Posterior cingulate gyrus (tissue), 11 donors: ENCODE measurements at regions not wholly inside any gene's neighbourhood (a gene's known extent, or its start where the extent isn't known, plus 50 kb on each side); places are given as distances from the start of the nearest gene placed in this dataset.

Experiments used
- DNase-seq, 10 donors: peaks; one replicate each; pipeline versions ENCODE4 v3.0.0 to v3.0.0-alpha.2; 2020 to 2021; ENCODE audit warnings: mixed read lengths in 3 of 10
- intact Hi-C: fragments of 100-400 bp; cut with DNase I; formaldehyde crosslinking; loops from one replicate; pipeline ENCODE4 v1.15.1; 2023

DNA sequence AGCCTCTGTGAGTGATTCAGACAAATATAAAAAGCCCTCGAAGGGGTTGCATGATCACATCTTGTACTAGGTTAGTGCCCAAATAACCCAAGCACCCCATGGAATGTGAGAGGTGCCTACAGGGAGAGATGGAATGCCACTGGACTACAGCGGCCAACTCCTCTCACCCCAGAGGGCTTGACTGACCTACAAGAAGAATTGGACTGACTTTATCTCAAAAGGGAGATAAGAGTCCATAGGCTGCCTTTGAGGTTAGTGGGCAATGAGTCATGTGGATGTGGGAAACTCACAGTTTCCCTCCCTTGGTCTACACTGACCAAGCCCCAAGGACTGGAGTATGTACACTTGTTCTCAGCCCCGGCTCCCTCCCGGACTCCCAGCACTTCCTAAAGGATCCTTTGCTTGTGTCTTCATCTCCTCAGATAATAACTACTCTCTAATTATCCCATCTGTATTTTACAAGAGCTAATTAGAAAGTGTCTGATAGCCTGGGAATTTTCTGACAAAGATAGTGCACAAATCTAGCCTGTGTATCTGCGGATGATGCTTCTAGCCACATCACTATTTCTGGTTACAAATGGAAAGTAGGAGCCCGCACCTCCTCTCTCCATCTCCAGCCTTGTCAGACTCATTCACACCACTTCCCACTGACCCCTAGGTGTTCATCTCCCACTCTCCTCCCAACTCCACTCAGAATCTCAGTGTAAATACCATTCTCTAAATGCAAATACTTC is 547.8 kb upstream of the TBL1XR1 start:
- DNase-seq, result no peak
- intact Hi-C loops, result no loop called here

DNA sequence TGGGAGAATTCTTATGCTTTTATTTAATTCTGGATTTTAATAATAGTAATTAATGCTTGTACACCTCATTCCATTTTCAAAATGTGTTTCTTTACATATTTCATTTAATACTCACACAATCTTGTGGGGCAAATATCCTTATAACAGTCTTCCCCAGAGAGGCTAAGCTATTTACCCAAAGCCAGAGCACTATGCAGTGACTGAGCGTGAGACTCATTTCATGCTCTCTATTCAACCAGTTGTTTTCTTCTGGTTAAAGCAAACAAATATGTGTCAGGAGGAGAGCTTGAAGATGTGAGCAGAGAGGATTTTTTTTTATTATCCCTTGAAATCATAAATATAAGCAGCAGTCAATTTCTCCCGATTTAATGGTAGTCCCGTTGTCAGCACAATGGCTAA is 548.3 kb upstream of the TBL1XR1 start:
- DNase-seq, result no peak
- intact Hi-C loops, result no loop called here

DNA sequence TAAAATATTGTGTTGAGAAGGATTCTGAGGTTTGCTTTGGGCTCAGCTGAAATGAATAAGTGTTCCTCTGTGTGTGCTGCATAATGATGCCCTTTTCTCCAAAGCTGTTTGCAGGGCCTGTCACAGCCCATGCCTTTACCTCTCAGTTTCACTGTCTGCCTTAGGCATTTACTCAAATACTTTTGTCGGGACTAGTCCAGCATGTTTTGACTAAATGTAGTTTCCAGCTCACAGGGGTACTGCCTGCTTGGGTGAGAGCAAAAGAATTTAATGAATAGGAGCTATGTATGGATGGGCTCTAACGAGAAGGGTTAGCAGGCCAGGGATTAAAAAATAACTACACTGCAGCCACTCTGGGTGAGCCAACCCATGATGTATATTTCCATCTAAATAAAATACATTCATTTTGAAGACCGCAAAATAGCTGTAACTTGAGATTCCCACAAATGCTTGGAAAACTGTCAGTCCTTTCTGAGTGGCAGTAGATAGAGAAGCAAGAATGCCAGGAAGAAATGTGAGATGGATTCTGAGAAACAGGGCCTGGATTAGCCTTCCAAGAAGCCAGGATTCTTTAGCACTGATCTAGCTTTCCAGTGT is 549.2 kb upstream of the TBL1XR1 start:
- intact Hi-C loops, result no loop called here
- DNase-seq, result no peak

DNA sequence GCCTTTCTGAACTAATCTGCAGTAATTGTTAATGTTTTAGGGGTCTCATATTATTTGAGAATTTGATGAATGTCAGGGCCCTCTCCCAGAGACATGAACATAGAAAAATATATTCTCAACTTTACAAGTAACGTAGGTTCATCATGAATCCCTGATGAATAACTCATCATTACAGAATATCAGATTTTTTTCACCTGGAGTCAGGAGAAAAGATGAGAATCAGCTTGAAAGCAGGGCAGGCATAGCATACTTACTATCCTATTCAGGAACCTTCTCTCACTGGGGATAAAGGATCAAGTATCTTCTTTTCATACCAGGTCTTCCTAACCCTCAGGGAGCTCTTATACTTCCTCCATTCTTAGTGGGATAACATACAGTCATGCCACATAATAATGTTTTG is 552.6 kb upstream of the TBL1XR1 start:
- DNase-seq, result no peak
- intact Hi-C loops, result no loop called here

DNA sequence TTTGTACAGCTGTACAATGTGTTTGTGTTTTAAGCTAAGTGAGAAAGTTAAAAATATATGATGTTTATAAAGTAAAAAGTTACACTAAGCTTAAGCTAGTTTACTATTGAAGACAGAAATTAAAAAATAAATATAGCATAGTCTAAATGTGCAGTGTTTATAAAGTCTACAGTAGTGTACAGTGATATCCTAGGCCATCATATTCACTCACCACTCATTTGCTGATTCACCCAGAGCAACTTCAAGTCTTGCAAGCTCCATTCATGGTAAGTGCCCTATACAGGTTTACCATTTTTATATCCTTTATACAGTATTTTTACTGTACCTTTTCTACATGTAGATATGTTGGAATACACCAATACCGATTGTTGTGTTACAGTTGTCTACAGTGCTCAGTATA is 553.2 kb upstream of the TBL1XR1 start:
- DNase-seq, result no peak
- intact Hi-C loops, result no loop called here

DNA sequence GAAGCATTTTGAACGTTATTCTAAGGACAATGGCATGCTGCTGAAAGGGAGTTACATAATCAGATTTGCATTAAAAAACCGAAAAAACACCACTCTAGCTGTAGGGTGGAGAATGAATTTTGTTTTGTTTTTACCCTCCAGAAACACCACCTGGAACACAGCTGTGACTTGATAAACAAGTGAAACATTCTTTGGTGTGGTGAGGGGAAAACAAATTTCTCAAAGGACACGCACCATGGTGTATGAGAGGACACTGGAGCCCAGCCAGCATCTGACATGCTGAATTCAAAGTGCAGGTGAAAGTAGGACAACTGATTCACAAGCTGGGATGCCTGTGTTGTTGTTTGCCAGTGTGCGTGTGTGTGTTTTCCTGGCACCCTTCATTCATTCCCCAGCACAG is 554.5 kb upstream of the TBL1XR1 start:
- intact Hi-C loops, result no loop called here
- DNase-seq, result peak in 2 of 10 donors; percentile 10 to 16

DNA sequence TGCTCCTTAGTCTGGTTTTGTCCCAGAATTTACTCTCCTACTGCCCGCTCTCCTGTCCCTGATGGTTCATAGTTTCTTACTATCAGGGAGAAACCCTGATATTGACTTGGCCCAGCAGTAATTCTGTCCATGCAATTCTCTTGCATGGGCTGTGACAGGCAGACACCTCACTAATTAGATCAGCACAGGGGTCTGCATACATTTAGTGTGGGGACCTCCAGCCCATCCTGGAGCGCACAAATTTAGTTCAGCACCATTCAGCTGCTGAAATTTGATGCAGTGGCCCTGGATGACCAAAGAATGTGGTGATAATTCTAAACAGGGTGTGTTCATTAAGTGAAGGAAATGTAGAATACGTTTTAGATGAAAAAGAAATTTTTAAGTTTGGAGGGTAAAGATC is 555.5 kb upstream of the TBL1XR1 start:
- no peak for DNase-seq
- intact Hi-C loops, result no loop called here

DNA sequence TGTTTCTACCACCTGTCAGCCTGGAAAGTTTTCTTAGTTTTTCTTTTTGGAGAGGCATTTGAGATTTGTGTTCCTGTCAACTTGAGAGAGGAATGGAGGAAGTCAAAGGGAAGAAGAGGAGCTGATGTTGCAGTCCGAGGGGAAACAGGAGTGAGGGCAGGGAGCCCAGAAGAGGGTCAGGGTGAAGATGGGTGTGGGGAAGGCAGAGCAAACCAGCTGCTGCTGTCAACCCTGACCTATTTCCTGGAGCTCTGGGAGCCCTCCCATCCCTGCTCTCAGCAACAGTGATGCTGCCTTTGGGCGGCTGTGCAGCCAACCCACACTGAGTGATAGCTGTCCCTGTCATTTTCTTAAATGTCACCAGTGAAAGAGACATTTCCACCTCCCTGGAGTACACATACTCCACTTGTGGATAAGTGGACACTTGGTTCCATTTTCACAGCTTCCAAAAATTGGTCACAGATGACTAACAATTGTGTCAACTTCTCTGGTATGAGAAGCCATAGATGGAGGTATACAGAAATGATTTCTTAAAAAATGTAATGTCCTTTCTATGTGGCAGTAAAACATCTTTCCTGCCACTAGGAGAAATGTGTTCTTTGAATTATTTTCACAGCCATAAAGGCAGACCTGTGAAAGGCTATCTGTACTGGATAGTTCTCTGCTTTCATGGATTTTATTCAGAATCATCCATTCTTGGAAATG is 556.3 kb upstream of the TBL1XR1 start:
- intact Hi-C loops, result no loop called here

DNA sequence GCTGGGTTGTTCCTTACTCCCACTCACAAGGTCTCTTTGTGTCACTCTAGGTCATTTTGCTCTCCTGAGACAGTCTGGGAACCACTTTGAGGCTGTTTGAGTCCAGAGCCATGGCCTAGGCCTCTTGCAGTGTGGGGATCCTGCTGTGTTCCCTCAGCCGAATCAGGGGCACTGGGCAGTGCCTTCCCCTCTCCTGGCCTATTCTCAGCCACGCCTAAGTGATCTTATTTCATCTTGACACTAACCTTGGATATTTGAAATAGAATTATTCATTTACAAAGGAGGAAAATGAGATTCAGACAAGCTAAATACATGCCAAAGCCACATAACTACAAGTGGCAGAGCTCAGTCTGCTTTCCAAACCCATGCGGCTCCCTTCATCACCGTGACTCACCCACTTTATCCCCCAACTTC is 557.2 kb upstream of the TBL1XR1 start:
- DNase-seq, result no peak
- intact Hi-C loops, result no loop called here

More for the DNA sequence above, 556.3 kb upstream of the TBL1XR1 start:
- DNase-seq, result no peak

DNA sequence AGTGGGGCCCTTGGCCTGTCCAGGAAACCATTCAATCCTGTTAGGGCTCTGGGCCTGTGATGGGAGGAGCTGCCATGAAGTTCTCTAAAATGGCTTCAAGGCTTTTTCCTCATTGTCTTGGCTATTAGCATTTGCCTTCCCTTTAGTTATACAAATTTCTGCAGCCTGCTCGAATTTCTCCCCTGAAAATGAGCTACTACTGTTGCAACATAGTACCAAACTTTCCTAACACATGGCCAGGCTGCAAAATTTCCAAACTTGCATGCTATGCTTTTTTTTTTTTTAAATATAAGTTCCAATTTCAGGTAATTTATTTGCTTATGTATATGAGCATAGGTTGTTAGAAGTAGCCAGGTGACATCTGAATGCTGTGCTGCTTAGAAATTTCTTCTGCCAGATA is 560.8 kb upstream of the TBL1XR1 start:
- DNase-seq, result no peak
- intact Hi-C loops, result no loop called here

DNA sequence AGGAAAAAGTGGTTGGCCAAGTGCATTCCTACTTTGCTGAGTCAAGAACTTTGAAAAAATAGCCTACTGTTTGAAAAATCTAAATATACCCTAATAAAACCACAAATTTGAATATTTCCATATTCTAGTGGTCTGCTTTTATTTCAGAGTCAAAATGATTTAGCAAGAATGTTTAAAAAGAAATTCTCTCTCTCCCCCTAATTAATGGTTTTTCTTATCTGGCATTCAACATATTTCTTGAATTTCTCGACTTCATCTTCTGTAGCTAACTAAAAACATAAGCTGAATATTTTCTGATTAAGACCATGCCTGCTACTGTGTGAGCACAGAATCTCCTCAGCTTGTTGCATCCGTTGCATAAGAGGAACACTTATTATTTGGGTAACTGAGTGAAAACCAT is 563.5 kb upstream of the TBL1XR1 start:
- DNase-seq, result no peak
- intact Hi-C loops, result no loop called here

DNA sequence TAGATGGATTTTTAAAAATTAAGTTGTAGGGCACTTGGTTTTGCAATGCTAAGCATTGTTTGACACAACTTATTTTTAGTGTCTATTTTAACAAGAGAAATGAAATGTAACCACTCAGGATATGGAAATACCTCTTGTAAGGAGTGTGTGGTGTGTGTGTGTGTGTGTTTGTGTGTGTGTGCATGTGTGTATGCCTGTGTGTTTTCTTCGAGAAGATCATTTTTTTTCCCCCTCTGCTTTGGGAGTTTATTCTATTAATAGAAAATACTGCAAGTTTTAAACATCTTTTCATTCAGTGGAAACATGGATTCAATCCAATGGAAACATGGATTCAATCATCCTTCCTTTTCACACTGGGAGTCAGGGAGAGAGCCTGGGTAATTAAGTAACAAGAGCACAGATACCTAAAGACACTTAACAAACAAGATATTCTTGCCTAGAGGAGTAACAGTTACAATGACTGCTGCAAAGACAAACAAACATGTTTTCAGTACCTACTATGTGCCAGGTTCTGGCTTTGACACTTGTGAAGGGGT is 567.2 kb upstream of the TBL1XR1 start:
- intact Hi-C loops, result no loop called here
- DNase-seq, result no peak

DNA sequence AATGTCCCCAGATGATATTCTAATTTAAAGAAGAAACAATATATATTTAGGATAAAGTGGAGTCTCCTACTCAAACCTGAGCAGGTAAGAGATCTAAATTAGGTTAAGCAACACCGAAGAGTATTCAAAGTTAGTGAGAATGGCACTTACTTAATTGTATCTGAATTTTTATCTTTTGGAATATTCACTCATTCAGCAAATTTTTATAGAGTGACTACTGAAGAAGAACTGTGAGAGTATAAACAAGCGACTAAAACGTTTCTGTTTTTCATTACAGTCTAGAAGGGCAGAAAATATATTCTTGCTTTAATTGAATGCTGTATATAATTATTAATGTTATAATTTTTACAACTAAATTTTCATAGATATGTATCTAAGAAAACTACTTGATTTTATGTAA is 567.7 kb upstream of the TBL1XR1 start:
- intact Hi-C loops, result no loop called here
- DNase-seq, result no peak

DNA sequence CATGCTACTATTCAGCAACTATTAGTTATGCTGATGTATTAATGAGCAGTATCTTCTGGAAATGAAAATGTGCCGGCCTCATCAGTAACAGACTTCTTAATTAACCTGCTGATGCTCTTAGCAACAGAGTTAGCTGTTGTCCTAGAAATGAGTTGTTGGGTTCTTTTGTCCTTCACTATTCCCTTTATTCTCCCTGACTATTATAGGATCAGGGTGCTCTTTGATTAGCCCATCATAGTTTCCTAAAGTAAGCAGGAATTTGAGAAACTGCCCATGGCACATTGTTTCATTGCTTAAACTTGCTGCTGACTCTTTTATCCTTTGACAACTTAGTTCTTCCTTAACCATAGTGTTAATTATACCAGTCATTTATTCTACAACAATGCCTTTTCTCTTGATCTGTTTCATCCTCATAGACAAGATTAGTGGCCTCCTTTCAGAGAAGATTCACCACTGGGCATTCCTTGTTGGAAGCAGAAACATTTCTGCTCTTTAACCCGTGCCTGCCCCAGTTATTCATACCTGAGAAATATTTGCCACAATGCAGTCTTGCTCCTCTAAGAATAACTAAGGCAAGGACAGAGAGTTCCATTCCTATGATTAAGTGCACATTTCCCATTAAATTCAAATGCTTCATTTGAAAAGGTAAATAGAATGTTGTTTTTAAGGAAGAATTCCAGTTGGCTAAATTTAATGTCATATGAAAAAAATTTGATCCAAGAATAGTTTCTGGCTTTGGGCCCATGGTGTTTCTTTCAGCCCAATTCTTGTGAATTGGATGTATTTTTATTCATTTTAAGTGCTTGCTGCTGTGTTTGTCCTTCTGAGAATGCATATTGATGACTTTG is 573.3 kb upstream of the TBL1XR1 start:
- no peak for DNase-seq
- intact Hi-C loops, result no loop called here

DNA sequence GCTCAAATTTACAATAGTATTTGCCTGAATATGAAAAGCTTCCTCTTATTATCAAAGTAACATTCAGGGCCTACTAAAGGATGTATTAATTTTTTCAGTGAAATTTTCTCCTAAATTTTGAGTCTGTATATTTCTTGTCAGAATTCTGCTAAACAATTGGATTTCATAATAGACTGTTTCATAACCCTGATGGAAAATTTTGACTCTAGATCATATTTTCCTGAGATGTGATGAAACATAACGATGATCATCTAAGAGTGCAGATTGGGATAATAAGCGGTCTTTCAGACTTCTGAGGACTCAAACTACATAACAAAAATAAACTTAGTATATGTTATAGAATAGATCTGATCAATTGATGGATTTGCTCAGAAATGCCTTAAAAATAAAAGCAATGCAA is 574.5 kb upstream of the TBL1XR1 start:
- no peak for DNase-seq
- intact Hi-C loops, result no loop called here

DNA sequence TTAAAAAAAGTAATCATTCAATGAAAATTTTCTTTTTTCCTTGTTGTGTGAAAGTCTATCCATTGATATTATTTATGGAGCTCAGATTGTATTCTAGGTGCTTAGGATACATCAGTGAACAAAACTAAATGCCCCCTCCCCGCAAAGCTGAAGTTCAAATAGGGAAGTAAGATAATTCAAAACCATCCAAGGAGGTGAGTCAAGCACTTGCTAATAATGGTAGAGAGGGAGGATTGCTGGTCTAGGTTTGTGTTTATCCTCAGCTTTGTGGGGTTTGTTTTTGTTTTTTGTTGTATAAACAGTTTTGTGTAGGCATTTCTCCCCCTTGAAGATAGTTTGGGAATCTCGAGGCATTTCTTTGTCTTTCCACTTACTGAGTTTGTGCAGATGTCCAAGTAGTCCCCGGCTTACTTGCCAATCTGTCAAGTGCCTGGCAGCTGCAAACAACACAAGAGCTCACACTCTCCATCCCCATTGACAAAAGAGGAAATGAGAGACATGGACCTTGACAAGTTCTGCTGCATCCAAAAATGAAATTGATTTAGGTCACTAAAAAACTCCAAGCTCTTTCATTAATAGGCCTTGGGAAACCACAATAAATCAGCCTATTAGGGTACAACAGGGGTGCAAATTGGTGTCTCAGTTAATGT is 575.8 kb upstream of the TBL1XR1 start:
- intact Hi-C loops, result no loop called here
- DNase-seq, result no peak

DNA sequence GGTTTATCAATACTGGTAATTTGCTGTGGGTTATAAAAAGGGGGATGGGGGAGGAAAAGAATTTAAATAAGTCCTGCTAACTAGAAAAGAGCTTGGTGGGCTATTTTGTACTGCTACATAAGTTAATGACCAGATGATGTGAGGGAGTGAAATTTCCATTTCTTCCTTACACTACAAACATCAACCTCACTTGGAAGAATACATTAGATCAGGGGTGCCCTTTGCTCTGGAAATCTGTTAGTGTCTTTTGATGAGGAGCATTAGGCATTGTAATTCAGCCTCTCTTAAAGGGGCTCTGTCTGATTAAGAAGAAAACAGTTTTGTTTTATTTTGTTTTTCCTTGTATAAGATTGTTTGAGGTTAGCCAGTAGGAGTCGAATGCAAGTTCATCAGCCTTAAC is 576.4 kb upstream of the TBL1XR1 start:
- intact Hi-C loops, result no loop called here
- DNase-seq, result no peak

DNA sequence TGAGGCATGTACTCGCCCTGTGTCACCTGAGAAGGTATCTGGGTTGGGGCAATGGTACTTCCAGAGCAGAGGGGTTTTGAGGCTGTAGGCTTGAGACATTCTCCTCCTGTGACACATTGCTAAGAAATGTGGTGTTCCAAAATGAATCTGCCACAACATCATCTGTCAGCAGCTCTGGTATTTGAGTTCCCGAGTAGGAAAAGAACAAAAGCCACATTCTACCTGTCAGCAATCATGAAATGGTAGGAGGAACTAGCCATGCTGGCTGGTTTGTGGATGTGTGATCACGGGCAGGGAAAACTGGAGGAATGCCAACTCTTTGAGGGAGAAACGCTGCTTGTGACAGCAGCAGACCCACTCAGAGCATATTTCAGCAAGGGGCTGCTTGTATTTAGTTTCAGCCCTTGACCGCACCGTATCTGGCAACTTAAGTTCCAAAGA is 579.4 kb upstream of the TBL1XR1 start:
- DNase-seq, result no peak

DNA sequence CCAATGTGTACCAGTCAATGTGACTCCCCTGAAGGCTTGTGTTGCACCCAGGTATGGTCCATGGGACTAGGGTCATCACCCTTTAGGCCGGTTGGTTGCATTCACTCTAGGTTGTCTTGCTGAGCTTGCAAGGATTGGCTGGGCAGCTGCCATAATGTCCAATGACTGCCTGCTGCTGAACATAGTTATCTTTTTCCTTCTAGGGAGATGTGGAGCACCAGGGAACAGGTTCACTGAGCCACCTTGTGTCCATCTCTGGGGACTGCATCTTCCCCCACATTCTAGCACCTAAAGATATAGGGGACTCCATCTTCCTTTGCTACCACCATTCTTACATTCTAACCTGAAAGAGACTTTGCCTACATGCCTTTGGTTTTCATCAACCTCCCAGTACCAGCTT is 580.4 kb upstream of the TBL1XR1 start:
- peak in 7 of 10 donors; percentile 25 to 89 (median 57) for DNase-seq
- intact Hi-C loops, result loop anchor here (2.0 to 5.0 kb wide), 3 partner anchors 417 to 727 kb away; partner anchors contain the start of gene TBL1XR1

More for the DNA sequence above, 579.4 kb upstream of the TBL1XR1 start:
- intact Hi-C loops, result loop anchor here (2.0 to 5.0 kb wide), 3 partner anchors 416 to 726 kb away; partner anchors contain the start of gene TBL1XR1

DNA sequence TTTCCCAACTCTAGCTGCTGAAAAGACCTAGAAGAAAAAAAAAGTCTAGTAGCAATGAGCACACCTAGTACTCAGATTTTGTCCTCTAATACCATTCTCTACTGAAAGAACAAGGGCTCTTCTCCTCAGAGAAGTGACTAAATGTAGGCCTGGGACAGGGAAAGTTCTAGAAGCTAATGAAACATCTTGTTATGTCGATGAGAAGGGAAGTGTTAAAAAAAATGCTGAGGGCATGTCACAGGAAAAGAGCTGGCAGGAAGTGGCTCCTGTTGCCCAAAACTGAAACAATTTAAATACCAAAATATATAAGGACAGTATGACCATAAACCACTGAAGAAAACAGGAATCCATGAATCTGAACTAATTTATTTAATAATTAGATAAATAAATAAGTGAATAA is 581.4 kb upstream of the TBL1XR1 start:
- no peak for DNase-seq
- intact Hi-C loops, result loop anchor here (5.0 kb wide), 1 partner anchor 581 kb away; the partner anchor contains the start of gene TBL1XR1
